GM12873 (cell line): ENCODE measurements at regions not wholly inside any gene's neighbourhood (a gene's known extent, or its start where the extent isn't known, plus 50 kb on each side); places are given as distances from the start of the nearest gene placed in this dataset.

ENCODE experiments used
- CTCF ChIP-seq: IDR thresholded peaks from 2 replicates; pipeline ENCODE4 v1.5.1; 2012; ENCODE audit warnings: low read depth, mild to moderate bottlenecking, moderate library complexity, low read length, control low read depth; ENCODE audit not compliant: insufficient read depth; ENCODE audit errors: missing control alignments

DNA sequence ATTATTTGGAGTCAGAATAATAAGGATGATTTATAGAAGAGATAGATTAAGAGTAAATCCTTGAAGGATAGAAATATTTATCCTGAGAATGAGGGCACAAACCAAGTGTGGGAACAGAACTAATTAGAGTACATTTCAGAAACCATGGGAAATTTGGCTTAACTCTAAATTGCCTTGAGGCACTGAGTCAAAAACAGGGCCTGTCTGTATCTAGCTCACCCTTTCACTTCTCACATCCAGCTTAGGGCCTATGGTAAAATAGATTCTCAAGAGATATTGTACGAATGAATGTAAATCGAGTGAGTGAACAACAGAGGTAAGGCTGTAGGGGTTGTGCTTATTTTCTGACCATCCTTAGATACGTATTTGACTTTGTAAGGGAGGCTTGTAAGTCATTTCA is 586.1 kb upstream of the DPPA4 start:
- no peak for TF ChIP-seq CTCF

DNA sequence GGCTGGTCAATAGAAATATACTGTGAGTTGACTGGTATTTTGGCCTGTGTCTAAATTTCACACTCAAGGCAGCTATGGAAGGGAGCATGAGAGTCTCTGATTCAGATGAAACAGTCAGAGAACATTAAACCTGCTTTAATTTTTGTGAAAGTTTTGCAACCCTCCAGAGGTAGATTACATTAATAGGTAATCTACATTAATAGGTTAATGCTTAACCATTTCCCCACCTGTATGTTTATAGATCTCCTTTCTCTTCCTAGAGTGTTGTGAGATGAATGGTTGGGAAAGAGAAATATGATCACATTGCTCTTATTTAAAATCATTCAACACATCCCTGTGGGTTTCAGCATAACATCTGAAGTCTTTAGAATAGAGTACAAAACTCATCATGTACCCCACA is 586.9 kb upstream of the DPPA4 start:
- no peak for TF ChIP-seq CTCF

DNA sequence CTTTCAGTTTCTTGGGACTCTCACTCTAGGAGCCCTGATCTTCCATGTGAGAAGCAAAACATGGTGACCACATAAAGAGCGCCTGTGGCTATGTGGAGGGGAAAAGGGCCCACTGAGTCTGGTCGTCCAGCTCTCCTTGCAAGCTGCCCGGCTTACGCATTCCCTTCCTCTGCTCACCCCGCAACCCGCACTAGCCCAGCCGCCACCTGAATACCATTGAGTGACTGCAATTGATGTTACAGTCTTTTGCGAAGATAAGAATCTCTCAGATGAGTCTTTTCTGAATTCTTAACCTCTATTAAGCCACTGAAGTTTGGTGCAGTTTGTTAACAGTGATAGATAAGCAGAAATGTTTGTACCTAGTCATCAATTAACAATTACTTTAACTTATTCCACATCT is 589.0 kb upstream of the DPPA4 start:
- TF ChIP-seq CTCF: no peak

DNA sequence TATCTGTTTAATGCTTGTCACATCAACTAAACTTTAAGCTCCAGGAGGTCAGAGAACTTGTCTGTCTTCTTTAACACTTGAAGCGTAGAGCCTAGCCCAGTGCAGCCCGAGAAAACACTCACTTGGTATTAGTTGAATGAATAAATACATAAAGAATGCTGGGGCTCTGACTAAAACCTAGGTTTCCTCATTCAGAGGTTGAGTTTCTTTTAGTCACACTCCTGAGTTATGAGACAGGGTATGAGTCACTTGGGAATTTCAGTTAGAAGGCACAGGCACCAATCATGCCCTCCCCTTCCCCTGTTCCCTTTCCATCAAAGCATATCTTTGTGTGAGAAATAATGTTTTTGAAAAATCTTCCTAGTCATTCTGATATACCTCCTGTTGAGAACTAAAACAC is 589.8 kb upstream of the DPPA4 start:
- TF ChIP-seq CTCF: no peak

- TF ChIP-seq CTCF: no peak
Observed at GRCh38 chr3:109927726-109928125, 590.4 kb upstream of the DPPA4 start.

DNA sequence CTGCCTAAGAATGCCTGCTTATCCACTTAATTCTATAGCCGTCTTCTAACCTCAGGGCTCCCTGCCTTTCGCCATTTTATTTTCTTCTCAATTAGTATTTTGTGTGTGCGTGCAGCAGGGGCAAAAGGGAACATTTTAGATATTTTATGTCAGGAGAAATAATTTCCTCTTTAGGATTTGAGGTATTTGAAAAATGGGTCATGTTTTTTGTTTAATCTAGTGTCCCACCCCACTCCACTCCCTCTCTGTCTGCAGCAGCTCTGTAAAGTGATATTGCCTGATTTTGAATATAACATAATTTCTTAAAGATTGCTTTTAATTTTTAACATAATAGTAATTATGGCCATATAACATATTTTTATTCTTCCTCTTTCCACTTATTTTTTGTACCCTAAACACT is 593.2 kb upstream of the DPPA4 start:
- TF ChIP-seq CTCF: no peak

GRCh38 chr3:109933576-109933975 is 596.2 kb upstream of the DPPA4 start:
- no peak for TF ChIP-seq CTCF

DNA sequence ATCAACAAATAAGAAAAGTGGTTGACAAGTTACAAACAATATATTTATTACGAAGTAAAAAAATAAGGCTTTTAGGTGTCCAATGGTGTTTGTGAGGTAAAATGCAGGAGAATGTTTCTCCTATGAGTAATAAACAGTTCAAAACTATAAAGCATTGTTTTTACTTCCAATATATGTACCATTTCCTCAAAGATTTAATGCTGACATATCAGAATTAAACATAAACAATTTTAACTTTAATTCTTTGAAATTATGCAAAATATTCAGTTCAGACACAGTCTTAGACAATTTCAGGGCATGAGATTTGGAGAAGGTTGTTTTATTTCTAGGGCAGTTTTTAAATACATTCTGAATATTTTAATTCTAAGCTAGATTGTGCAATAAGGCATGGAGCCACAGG is 602.5 kb upstream of the DPPA4 start:
- no peak for TF ChIP-seq CTCF
